ENCODE measurements at regions not wholly inside any gene's neighbourhood (a gene's known extent, or its start where the extent isn't known, plus 50 kb on each side); places are given as distances from the start of the nearest gene placed in this dataset.

DNA sequence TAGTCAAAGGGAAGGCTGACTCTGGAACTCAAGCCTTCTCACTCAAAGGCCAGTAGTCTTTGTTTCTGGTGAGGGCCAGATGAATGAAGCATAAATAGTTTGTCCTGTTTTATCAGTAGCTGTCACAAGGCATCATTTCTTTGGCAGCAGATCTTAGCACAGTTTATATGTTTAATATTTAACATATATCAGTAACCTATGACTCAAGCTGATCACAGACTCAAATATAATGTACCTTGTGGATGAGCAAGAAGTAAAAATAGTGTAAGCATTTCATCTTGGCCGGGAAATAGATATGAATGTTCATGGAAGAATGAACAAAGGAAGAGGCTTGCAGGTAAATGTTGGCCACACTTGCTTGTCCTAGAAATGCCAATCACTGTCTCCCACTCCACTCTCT, 158.3 kb upstream of the BMP4 start:
- H3K9me2 ChIP-seq (ENCODE audit: insufficient read depth, low read length), result no peaks in the 10 kb centered on the region
- no peaks in the 10 kb centered on the region for H3K79me2 ChIP-seq (replicated peaks; ENCODE audit: insufficient read depth, low read length)
- no peaks in the 10 kb centered on the region for H3K9me3 ChIP-seq (ENCODE audit: low read length)
- no peak overlapping the region for H3K4me2 ChIP-seq (ENCODE audit: low read length)
- no peak overlapping the region for H3K27ac ChIP-seq (ENCODE audit: low read length)
- no peaks in the 10 kb centered on the region for H4K20me1 ChIP-seq (ENCODE audit: insufficient read depth)
- no peaks in the 10 kb centered on the region for H3F3A ChIP-seq (ENCODE audit: insufficient read depth, low read length, poor library complexity, severe bottlenecking)
- no peak overlapping the region for H3K4me3 ChIP-seq (ENCODE audit: low read length)
- TF ChIP-seq REST (IDR thresholded peaks at IDR 0.05; ENCODE audit: borderline replicate concordance) (no peak), TAF1 (IDR thresholded peaks at IDR 0.05; ENCODE audit: low read depth) (no peak), RAD21 (conservative IDR thresholded peaks at IDR 0.05) (no peak), MXI1 (conservative IDR thresholded peaks at IDR 0.05; ENCODE audit: poor library complexity, severe bottlenecking) (no peak), EP300 (conservative IDR thresholded peaks at IDR 0.05; ENCODE audit: poor library complexity, severe bottlenecking) (no peak), EZH2 (IDR thresholded peaks at IDR 0.05; ENCODE audit: borderline replicate concordance, insufficient read depth, low read length, poor library complexity, severe bottlenecking) (no peak), SMC3 (conservative IDR thresholded peaks at IDR 0.05; ENCODE audit: poor library complexity) (no peak), CTCF (IDR thresholded peaks at IDR 0.05; ENCODE audit: poor library complexity, severe bottlenecking) (no peak), POLR2AphosphoS5 (IDR thresholded peaks at IDR 0.05) (no peak)
- H2AFZ ChIP-seq (ENCODE audit: low read depth, low read length), result no peak overlapping the region
- no peaks in the 10 kb centered on the region for H3K36me3 ChIP-seq (ENCODE audit: insufficient read depth, low read length)
- no peak overlapping the region for H3K9ac ChIP-seq (ENCODE audit: low read length)
- H3K27me3 ChIP-seq (ENCODE audit: insufficient read depth, low read depth, low read length), result no peaks in the 10 kb centered on the region

DNA sequence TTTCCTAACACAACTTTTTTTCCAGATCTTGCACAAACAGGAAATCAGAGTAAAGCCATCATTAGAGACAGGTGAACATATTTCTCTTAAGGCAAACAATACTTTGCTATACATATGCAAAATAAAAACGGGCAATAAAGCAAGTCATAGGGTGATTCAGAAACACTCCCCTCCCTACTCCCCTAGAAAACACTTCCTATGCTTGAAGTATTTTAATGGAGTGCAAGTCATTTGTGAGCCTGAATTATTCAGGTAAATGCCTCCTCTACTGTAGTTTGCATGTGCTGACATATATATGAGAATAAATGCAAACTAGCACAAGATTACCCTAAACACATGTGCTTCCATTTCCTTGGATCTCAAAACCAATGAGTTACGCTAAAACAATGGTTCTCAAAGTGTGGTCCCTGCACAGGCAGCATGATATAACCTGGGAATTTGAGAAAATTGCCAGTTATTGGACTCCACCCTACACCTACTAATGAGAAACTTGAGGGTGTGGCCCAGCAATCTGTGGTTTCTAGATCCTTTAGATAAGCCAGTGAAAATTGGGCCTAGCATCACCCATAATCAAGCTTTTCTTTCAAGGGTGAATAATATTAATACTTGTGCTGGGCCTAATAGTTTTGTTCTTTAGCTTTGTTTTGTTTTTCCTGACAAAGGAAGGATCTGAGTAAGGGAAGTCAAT, 159.7 kb upstream of the BMP4 start:
- Histone ChIP-seq H3K9me2 (ENCODE audit: insufficient read depth, low read length) (no peaks in the 10 kb centered on the region), H3K9ac (ENCODE audit: low read length) (no peak overlapping the region), H3K79me2 (replicated peaks; ENCODE audit: insufficient read depth, low read length) (no peaks in the 10 kb centered on the region), H3K27me3 (ENCODE audit: insufficient read depth, low read depth, low read length) (no peaks in the 10 kb centered on the region), H3K36me3 (ENCODE audit: insufficient read depth, low read length) (no peaks in the 10 kb centered on the region), H3K9me3 (ENCODE audit: low read length) (no peaks in the 10 kb centered on the region), H3K4me2 (ENCODE audit: low read length) (no peak overlapping the region), H3K27ac (ENCODE audit: low read length) (no peak overlapping the region), H3F3A (ENCODE audit: insufficient read depth, low read length, poor library complexity, severe bottlenecking) (no peaks in the 10 kb centered on the region), H3K4me3 (ENCODE audit: low read length) (no peak overlapping the region), H4K20me1 (ENCODE audit: insufficient read depth) (no peaks in the 10 kb centered on the region), H2AFZ (ENCODE audit: low read depth, low read length) (no peak overlapping the region)
- no peak for TF ChIP-seq CTCF (IDR thresholded peaks at IDR 0.05; ENCODE audit: poor library complexity, severe bottlenecking)
- no peak for TF ChIP-seq EZH2 (IDR thresholded peaks at IDR 0.05; ENCODE audit: borderline replicate concordance, insufficient read depth, low read length, poor library complexity, severe bottlenecking)
- TF ChIP-seq SMC3 (conservative IDR thresholded peaks at IDR 0.05; ENCODE audit: poor library complexity), result no peak

Measured in neural cell (in vitro differentiated cells).